Aorta (tissue), 5 donors: ENCODE measurements at regions not wholly inside any gene's neighbourhood (a gene's known extent, or its start where the extent isn't known, plus 50 kb on each side); places are given as distances from the start of the nearest gene placed in this dataset.

Experiments
- ATAC-seq: fragments of 200-7000 bp; cut with Tn5 transposase; one replicate; pipeline ENCODE4 v1.9.1; 2022; ENCODE audit warnings: moderate library complexity; ENCODE audit not compliant: low FRiP score
- DNase-seq, 2 donors: peaks; one replicate each; pipeline ENCODE4 v3.0.0-alpha.2; 2020
- H3K27ac ChIP-seq, 2 donors: one replicate each; pipeline ENCODE4 v1.5.1; 2013; ENCODE audit warnings: low read length in 2 of 2, mild to moderate bottlenecking in 2 of 2, moderate library complexity in 2 of 2, control low read depth in 1 of 2, inconsistent platforms in 1 of 2, low read depth in 1 of 2
- H3K27me3 ChIP-seq, 2 donors: one replicate each; pipeline ENCODE4 v1.6.1; 2013; ENCODE audit warnings: control low read depth in 1 of 2, low read length in 1 of 2, mild to moderate bottlenecking in 1 of 2, moderate library complexity in 1 of 2; ENCODE audit not compliant: insufficient read depth in 2 of 2, control insufficient read depth in 1 of 2
- H3K36me3 ChIP-seq, 2 donors: one replicate each; pipeline ENCODE4 v1.6.1; 2013; ENCODE audit warnings: control low read depth in 1 of 2, low read length in 1 of 2, mild to moderate bottlenecking in 1 of 2; ENCODE audit not compliant: insufficient read depth in 2 of 2, control insufficient read depth in 1 of 2
- H3K4me1 ChIP-seq, 2 donors: one replicate each; pipeline ENCODE4 v1.6.1; 2013; ENCODE audit warnings: low read length in 2 of 2, control low read depth in 1 of 2, mild to moderate bottlenecking in 1 of 2, moderate library complexity in 1 of 2; ENCODE audit not compliant: insufficient read depth in 2 of 2, control insufficient read depth in 1 of 2
- H3K4me3 ChIP-seq, 2 donors: one replicate each; pipeline ENCODE4 v1.5.1; 2013; ENCODE audit warnings: low read length in 2 of 2, control low read depth in 1 of 2, mild to moderate bottlenecking in 1 of 2
- H3K9me3 ChIP-seq: one replicate; pipeline ENCODE4 v1.6.1; 2013; ENCODE audit warnings: mild to moderate bottlenecking, low read length; ENCODE audit not compliant: control insufficient read depth
- WGBS, 2 donors: extraction: QIAGEN DNeasy Blood & Tissue Kit; methylation state at CpG; one replicate each; pipeline ENCODE4 v1.1.7; 2013; 5-methylcytosine and 5-hydroxymethylcytosine counted together
- intact Hi-C, 2 donors: fragments of 100-400 bp; cut with DNase I; formaldehyde crosslinking; loops; one replicate each; pipeline versions ENCODE4 v1.14.2 to v1.15.0; 2022
- donor health status: healthy with polysubstance abuse.
- donor health status: Bipolar disorder and iron deficiency.
- donor health status: DM: no; HTN: no; CAD: no.
- donor health status: DM: no; HTN: no; CAD: no.
- donor health status: DM: yes; HTN: yes; CAD: no.

GRCh38 chr12:39240587-39240986 is 202.3 kb downstream of the KIF21A start:
- intact Hi-C loops = no loop called here
- Histone ChIP-seq H3K4me1 (no peaks in the 10 kb centered on the region), H3K27me3 (no peaks in the 10 kb centered on the region), H3K27ac (no peak overlapping the region), H3K4me3 (no peak overlapping the region), H3K9me3 (no peaks in the 10 kb centered on the region), H3K36me3 (no peaks in the 10 kb centered on the region)
- WGBS, 2 donors = 56 to 62% methylated on average over 1 of the region's 1 CpG
- ATAC-seq (no peak), DNase-seq (no peak)

- DNase-seq = no peak
- WGBS, 2 donors = 21 to 24% methylated on average over 5 of the region's 5 CpGs
- Histone ChIP-seq H3K36me3 (no peaks in the 10 kb centered on the region), H3K4me1 (no peaks in the 10 kb centered on the region), H3K9me3 (no peaks in the 10 kb centered on the region), H3K4me3 (no peak overlapping the region), H3K27me3 (no peaks in the 10 kb centered on the region), H3K27ac (no peak overlapping the region)
- intact Hi-C loops = no loop called here
- no peak for ATAC-seq
Measured at GRCh38 chr12:39239490-39240486, 203.1 kb downstream of the KIF21A start.

GRCh38 chr12:39237004-39237403 is 205.9 kb downstream of the KIF21A start:
- ATAC-seq (no peak), DNase-seq (no peak)
- no peak overlapping the region for H3K4me3 ChIP-seq
- no peaks in the 10 kb centered on the region for H3K36me3 ChIP-seq
- H3K27me3 ChIP-seq = no peaks in the 10 kb centered on the region
- H3K9me3 ChIP-seq = no peaks in the 10 kb centered on the region
- H3K4me1 ChIP-seq = no peaks in the 10 kb centered on the region
- 43 to 62% methylated on average over 2 of the region's 2 CpGs for WGBS, 2 donors
- intact Hi-C loops = no loop called here
- no peak overlapping the region for H3K27ac ChIP-seq

- intact Hi-C loops = no loop called here
- Histone ChIP-seq H3K27ac (no peak overlapping the region), H3K4me1 (no peaks in the 10 kb centered on the region), H3K4me3 (no peak overlapping the region), H3K27me3 (no peaks in the 10 kb centered on the region), H3K9me3 (peaks cover 3% of the 10 kb centered on the region), H3K36me3 (no peaks in the 10 kb centered on the region)
- DNase-seq = no peak
- ATAC-seq = no peak
- 97% methylated on average over 4 of the region's 4 CpGs for WGBS, 2 donors
Measured at GRCh38 chr12:39235990-39236767, 206.7 kb downstream of the KIF21A start.

- no peaks in the 10 kb centered on the region for H3K36me3 ChIP-seq
- intact Hi-C loops = no loop called here
- peaks cover 3% of the 10 kb centered on the region for H3K9me3 ChIP-seq
- ATAC-seq (no peak), DNase-seq (no peak)
- no peaks in the 10 kb centered on the region for H3K4me1 ChIP-seq
- H3K27ac ChIP-seq = no peak overlapping the region
- H3K4me3 ChIP-seq = no peak overlapping the region
- no peaks in the 10 kb centered on the region for H3K27me3 ChIP-seq
- WGBS, 2 donors = 37 to 46% methylated on average over 3 of the region's 3 CpGs
Measured at GRCh38 chr12:39230086-39230485, 212.8 kb downstream of the KIF21A start.

GRCh38 chr12:39227218-39227617 is 215.7 kb downstream of the KIF21A start:
- DNase-seq = no peak
- H3K27ac ChIP-seq = no peak overlapping the region
- H3K27me3 ChIP-seq = no peaks in the 10 kb centered on the region
- intact Hi-C loops = no loop called here
- peaks cover 11% of the 10 kb centered on the region for H3K9me3 ChIP-seq
- H3K36me3 ChIP-seq = no peaks in the 10 kb centered on the region
- no peak for ATAC-seq
- 72 to 78% methylated on average over 2 of the region's 2 CpGs for WGBS, 2 donors
- no peaks in the 10 kb centered on the region for H3K4me1 ChIP-seq
- no peak overlapping the region for H3K4me3 ChIP-seq

GRCh38 chr12:39224971-39225370 is 217.9 kb downstream of the KIF21A start:
- Histone ChIP-seq H3K27ac (no peak overlapping the region), H3K4me1 (no peaks in the 10 kb centered on the region), H3K36me3 (no peaks in the 10 kb centered on the region), H3K4me3 (no peak overlapping the region), H3K9me3 (peaks cover 9% of the 10 kb centered on the region), H3K27me3 (no peaks in the 10 kb centered on the region)
- DNase-seq = no peak
- no peak for ATAC-seq
- intact Hi-C loops = no loop called here

GRCh38 chr12:39205969-39206368 is 237.0 kb downstream of the KIF21A start:
- H3K36me3 ChIP-seq = no peaks in the 10 kb centered on the region
- no peaks in the 10 kb centered on the region for H3K4me1 ChIP-seq
- no peak overlapping the region for H3K27ac ChIP-seq
- no peak for ATAC-seq
- H3K9me3 ChIP-seq = no peaks in the 10 kb centered on the region
- no peak for DNase-seq
- no peak overlapping the region for H3K4me3 ChIP-seq
- H3K27me3 ChIP-seq = no peaks in the 10 kb centered on the region
- intact Hi-C loops = no loop called here
- WGBS, 2 donors = 74 to 89% methylated on average over 4 of the region's 4 CpGs
